ENCODE measurements at regions not wholly inside any gene's neighbourhood (a gene's known extent, or its start where the extent isn't known, plus 50 kb on each side); places are given as distances from the start of the nearest gene placed in this dataset.

GRCh38 chr20:17854307-17854903 lies 114.2 kb downstream of the SNX5 start:
- H3K4me1 ChIP-seq (ENCODE audit: control insufficient read depth, insufficient read depth, low read length) = no peaks in the 10 kb centered on the region

DNA sequence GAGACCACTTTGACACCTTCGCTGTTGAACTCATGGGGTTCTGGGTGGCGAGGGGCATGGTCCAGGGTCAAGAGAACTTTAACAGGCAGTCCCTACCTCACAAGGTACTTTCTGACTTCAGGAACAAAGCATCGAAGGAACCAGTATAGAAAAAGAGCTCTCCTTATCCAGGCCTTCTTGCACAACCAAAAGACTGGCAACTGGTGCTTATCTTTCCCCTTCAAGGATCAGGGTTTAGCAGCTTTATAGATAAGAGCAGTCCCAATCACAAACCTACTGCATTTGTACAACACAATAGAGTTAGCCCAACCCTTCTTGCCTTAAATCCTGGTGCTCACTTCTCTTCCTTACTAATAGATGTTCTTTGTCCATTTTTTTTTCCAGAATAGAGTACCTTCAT lies 116.3 kb downstream of the SNX5 start:
- ChIA-PET CTCF (no interaction called here), POLR2A (no interaction called here)
- TF ChIP-seq ZSCAN30 (tag by site-specific recombination; IDR thresholded peaks at IDR 0.05) (no peak), WT1 (tag by site-specific recombination; IDR thresholded peaks at IDR 0.05) (no peak), ZNF645 (tag by site-specific recombination; IDR thresholded peaks at IDR 0.05) (no peak), ZNF302 (tag by site-specific recombination; IDR thresholded peaks at IDR 0.05; ENCODE audit: low read depth) (no peak), ZNF707 (tag by site-specific recombination; IDR thresholded peaks at IDR 0.05) (no peak), ZNF426 (tag by site-specific recombination; IDR thresholded peaks at IDR 0.05) (no peak), SALL2 (tag by site-specific recombination; IDR thresholded peaks at IDR 0.05; ENCODE audit: borderline replicate concordance) (no peak), EGR2 (tag by site-specific recombination; IDR thresholded peaks at IDR 0.05; ENCODE audit: low read depth) (no peak), ZNF510 (tag by site-specific recombination; IDR thresholded peaks at IDR 0.05; ENCODE audit: insufficient replicate concordance) (no peak), ZNF416 (tag by site-specific recombination; IDR thresholded peaks at IDR 0.05) (no peak), OSR2 (tag by site-specific recombination; IDR thresholded peaks at IDR 0.05) (no peak), ZNF621 (tag by site-specific recombination; IDR thresholded peaks at IDR 0.05) (no peak), ZNF791 (tag by site-specific recombination; IDR thresholded peaks at IDR 0.05) (no peak), ZNF423 (tag by site-specific recombination; IDR thresholded peaks at IDR 0.05) (no peak)
- TF ChIP-seq, protein P1, sequence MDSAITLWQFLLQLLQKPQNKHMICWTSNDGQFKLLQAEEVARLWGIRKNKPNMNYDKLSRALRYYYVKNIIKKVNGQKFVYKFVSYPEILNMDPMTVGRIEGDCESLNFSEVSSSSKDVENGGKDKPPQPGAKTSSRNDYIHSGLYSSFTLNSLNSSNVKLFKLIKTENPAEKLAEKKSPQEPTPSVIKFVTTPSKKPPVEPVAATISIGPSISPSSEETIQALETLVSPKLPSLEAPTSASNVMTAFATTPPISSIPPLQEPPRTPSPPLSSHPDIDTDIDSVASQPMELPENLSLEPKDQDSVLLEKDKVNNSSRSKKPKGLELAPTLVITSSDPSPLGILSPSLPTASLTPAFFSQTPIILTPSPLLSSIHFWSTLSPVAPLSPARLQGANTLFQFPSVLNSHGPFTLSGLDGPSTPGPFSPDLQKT (IDR thresholded peaks at IDR 0.05; ENCODE audit: borderline replicate concordance, low read depth, low read length) = no peak
- Histone ChIP-seq H3K9me3 (ENCODE audit: control insufficient read depth, insufficient read depth, low read depth, low read length) (no peaks in the 10 kb centered on the region), H3K36me3 (ENCODE audit: control insufficient read depth in 2 of 2, insufficient read depth in 1 of 2, low read length in 2 of 2) (no peaks in the 10 kb centered on the region), H3K4me1 (ENCODE audit: control insufficient read depth, insufficient read depth, low read length) (no peaks in the 10 kb centered on the region), H3K4me3 (ENCODE audit: low read depth, low read length) (no peak overlapping the region), H3K27ac (ENCODE audit: extremely low read depth, low read depth, low read length) (no peak overlapping the region)

More at GRCh38 chr20:17854307-17854903, 114.2 kb downstream of the SNX5 start:
- TF ChIP-seq ZNF404 (tag by site-specific recombination; IDR thresholded peaks at IDR 0.05) (no peak), ZNF132 (tag by site-specific recombination; IDR thresholded peaks at IDR 0.05; ENCODE audit: borderline replicate concordance) (no peak), ZNF18 (tag by site-specific recombination; IDR thresholded peaks at IDR 0.05) (no peak), ZBTB17 (tag by site-specific recombination; IDR thresholded peaks at IDR 0.05) (peak; percentile 52; the same call in 1 of the 2 replicates)
- TF ChIP-seq, protein P2, sequence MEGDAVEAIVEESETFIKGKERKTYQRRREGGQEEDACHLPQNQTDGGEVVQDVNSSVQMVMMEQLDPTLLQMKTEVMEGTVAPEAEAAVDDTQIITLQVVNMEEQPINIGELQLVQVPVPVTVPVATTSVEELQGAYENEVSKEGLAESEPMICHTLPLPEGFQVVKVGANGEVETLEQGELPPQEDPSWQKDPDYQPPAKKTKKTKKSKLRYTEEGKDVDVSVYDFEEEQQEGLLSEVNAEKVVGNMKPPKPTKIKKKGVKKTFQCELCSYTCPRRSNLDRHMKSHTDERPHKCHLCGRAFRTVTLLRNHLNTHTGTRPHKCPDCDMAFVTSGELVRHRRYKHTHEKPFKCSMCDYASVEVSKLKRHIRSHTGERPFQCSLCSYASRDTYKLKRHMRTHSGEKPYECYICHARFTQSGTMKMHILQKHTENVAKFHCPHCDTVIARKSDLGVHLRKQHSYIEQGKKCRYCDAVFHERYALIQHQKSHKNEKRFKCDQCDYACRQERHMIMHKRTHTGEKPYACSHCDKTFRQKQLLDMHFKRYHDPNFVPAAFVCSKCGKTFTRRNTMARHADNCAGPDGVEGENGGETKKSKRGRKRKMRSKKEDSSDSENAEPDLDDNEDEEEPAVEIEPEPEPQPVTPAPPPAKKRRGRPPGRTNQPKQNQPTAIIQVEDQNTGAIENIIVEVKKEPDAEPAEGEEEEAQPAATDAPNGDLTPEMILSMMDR (tag by site-specific recombination; IDR thresholded peaks at IDR 0.05) = no peak
- no peak overlapping the region for H3K27ac ChIP-seq (ENCODE audit: extremely low read depth, low read depth, low read length)
- no peaks in the 10 kb centered on the region for H3K36me3 ChIP-seq (ENCODE audit: control insufficient read depth in 2 of 2, insufficient read depth in 1 of 2, low read length in 2 of 2)
- H3K4me3 ChIP-seq (ENCODE audit: low read depth, low read length) = no peak overlapping the region
- POLR2A ChIA-PET = no interaction called here
- CTCF ChIA-PET = interaction anchor here (1.0 kb wide), 1 partner anchor 237 kb away, joined by 3 read pairs; no protein-coding TSS in a partner anchor
- no peaks in the 10 kb centered on the region for H3K9me3 ChIP-seq (ENCODE audit: control insufficient read depth, insufficient read depth, low read depth, low read length)

Data from HEK293 (cell line).